Activated naive CD4-positive, alpha-beta T cell treated with anti-CD3 and anti-CD28 coated beads for 36 hours (primary cell): ENCODE measurements at regions not wholly inside any gene's neighbourhood (a gene's known extent, or its start where the extent isn't known, plus 50 kb on each side); places are given as distances from the start of the nearest gene placed in this dataset.
"Not testable (repeated sequence)": the region's sequence is repeated elsewhere in the genome, so short reads cannot be mapped to it uniquely, and the experiment has no call there.

Experiments used
- CTCF ChIA-PET: fragments of 350-600 bp; sonication (Branson Sonifier 250); formaldehyde crosslinking; loops from one replicate; lab custom pipeline; 2021; ENCODE audit warnings: antibody characterized with exemption; lab: Charles Lee
- DNase-seq: peaks from one replicate; pipeline ENCODE4 v3.0.0-alpha.2; 2020
- H3K27ac Mint-ChIP-seq: one replicate; pipeline ENCODE4 v1.8.0; 2021; ENCODE audit warnings: mild to moderate bottlenecking, mixed read lengths
- H3K27me3 Mint-ChIP-seq: one replicate; pipeline ENCODE4 v1.8.0; 2021; ENCODE audit warnings: low read depth, mixed read lengths
- H3K36me3 Mint-ChIP-seq: one replicate; pipeline ENCODE4 v1.8.0; 2021; ENCODE audit warnings: low read depth, mixed read lengths
- H3K4me1 Mint-ChIP-seq: one replicate; pipeline ENCODE4 v1.8.0; 2021; ENCODE audit warnings: low read depth, mixed read lengths
- H3K4me3 Mint-ChIP-seq: one replicate; pipeline ENCODE4 v1.8.0; 2021; ENCODE audit warnings: mild to moderate bottlenecking, moderate library complexity, mixed read lengths
- H3K9me3 Mint-ChIP-seq: one replicate; pipeline ENCODE4 v1.8.0; 2021; ENCODE audit warnings: mixed read lengths
- intact Hi-C: fragments of 100-400 bp; cut with micrococcal nuclease; formaldehyde crosslinking; loops from one replicate; pipeline ENCODE4 v1.15.1; 2023

DNA sequence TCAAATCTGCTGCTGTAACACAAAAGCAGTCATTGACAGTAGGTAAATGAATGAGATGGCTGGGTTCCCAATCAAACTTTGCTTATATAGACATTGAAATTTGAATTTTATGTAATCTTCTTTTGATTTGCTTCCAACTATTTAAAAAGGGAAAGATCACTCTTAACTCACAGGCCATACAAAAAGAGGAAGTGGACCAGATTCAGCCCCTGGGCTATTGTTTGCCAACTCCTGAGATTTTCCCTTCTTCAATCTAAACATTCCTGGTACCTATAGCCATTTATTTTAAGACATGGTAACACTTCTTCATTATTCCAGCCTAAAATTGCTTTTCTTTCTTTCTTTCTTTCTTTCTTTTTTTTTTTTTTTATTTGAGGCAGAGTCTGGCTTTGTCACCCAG is 260.6 kb downstream of the TFAP2A start:
- Mint-ChIP-seq H3K27ac (no peak overlapping the region), H3K36me3 (no peaks in the 10 kb centered on the region), H3K27me3 (peaks cover 5% of the 10 kb centered on the region), H3K9me3 (no peaks in the 10 kb centered on the region), H3K4me1 (no peaks in the 10 kb centered on the region), H3K4me3 (no peak overlapping the region)
- CTCF ChIA-PET = no interaction called here
- intact Hi-C loops = no loop called here
- DNase-seq = no peak

DNA sequence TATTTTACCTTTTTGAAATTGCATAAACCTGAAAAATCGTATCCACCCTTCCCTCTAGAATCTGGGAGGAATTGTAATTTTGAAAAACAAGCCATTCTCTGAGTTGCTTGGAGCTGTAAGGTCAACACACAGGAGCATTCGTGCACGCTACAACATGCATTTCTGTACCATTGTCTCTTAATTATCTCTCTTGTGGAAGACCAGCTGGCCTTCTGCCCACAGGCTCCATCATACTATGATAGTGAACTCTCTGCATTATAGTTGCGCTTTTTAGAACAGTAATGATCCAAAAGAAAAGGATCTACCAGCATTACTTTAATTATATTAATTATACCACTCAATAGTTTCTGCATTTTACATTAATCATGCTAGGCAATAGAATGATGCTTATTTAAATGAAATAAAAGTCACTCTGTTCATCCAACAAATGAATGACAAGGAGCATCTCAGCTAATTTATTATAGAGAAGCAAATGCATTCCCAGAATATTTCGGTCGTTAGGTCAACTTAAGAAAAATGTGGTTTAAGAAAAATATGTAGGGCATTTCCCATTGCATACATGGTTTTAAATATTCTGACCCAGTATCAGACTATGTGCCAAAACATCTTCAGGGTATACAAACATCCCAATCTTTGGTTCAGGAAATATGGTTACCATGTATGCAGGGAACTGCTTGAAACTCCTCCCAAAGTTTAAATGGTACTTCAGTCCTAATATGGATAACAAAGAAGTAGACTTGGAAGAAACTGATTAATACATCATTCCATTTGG is 263.5 kb downstream of the TFAP2A start:
- Mint-ChIP-seq H3K36me3 (no peaks in the 10 kb centered on the region), H3K4me1 (peaks cover 4% of the 10 kb centered on the region), H3K27ac (no peak overlapping the region), H3K27me3 (peaks cover 5% of the 10 kb centered on the region), H3K9me3 (no peaks in the 10 kb centered on the region), H3K4me3 (no peak overlapping the region)
- CTCF ChIA-PET = no interaction called here
- intact Hi-C loops = no loop called here
- DNase-seq = no peak

DNA sequence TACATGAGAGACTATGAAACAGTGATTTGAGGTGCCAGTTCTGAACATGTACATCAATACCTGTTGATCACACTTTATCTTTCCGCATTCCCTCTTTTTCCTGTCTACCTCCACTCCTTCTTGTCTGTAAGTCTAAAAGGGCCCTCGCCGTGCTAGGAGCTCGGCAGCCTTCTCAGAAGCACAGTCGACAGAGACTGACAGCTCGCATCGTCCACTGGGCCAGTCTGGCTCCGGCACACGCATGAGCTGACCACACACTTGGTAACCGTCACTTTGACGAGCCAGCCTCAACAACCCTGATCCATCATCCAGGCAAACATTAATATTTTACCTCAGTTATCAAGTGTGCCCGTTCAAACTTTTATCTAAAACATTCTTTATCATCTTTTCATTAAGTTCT is 265.3 kb downstream of the TFAP2A start:
- Mint-ChIP-seq H3K27me3 (peaks cover 5% of the 10 kb centered on the region), H3K4me1 (peaks cover 4% of the 10 kb centered on the region), H3K36me3 (no peaks in the 10 kb centered on the region), H3K9me3 (no peaks in the 10 kb centered on the region), H3K4me3 (no peak overlapping the region), H3K27ac (no peak overlapping the region)
- CTCF ChIA-PET = interaction anchor here (0.8 kb wide), 1 partner anchor 35 kb away, joined by 3 read pairs; no protein-coding TSS in a partner anchor
- no peak for DNase-seq
- intact Hi-C loops = loop anchor here (10.0 kb wide), 1 partner anchor 275 kb away; no protein-coding TSS in a partner anchor

DNA sequence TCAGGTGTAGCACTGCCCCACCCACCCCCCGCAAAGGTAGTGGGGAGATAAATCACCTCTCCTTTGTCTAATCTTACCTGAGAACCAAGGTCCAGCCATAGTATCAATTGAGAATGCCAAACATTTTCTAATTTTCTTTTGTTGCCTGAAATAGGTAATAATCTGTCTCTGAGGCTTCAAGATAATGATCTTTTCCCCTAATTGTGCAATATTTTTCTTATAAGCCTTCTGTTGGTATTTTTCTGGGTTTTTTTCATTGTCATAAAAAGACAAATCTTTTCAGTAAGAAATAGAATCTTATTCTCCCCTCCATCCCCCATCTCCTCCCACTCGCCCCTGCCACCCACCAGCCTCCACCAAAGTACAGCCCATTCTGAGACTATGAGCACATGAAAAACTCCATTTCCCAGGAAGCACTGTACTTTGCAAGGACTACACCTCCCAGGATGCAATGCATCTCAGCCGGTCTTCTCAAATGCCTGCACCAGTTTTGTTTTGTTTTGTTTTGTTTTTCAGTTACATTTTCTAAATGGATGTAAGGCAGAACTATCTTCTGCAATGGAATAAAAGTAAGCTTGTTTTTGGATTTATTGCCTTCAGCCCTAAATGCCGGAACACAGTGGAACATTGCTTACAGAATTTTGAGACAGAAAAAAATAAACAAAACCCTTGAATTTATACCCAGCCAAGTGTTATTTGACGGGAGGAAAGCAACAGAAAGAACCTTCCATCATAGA is 268.0 kb downstream of the TFAP2A start:
- no peaks in the 10 kb centered on the region for H3K9me3 Mint-ChIP-seq
- CTCF ChIA-PET = interaction anchor here (0.6 kb wide), 1 partner anchor 9 kb away, joined by 3 read pairs; no protein-coding TSS in a partner anchor
- intact Hi-C loops = loop anchor here (10.0 kb wide), 1 partner anchor 278 kb away; no protein-coding TSS in a partner anchor
- H3K27ac Mint-ChIP-seq = no peak overlapping the region
- peak overlapping the region; percentile 48 for H3K4me3 Mint-ChIP-seq
- H3K27me3 Mint-ChIP-seq = peaks cover 7% of the 10 kb centered on the region
- H3K4me1 Mint-ChIP-seq = peaks cover 4% of the 10 kb centered on the region
- no peaks in the 10 kb centered on the region for H3K36me3 Mint-ChIP-seq
- peak; percentile 8 for DNase-seq

DNA sequence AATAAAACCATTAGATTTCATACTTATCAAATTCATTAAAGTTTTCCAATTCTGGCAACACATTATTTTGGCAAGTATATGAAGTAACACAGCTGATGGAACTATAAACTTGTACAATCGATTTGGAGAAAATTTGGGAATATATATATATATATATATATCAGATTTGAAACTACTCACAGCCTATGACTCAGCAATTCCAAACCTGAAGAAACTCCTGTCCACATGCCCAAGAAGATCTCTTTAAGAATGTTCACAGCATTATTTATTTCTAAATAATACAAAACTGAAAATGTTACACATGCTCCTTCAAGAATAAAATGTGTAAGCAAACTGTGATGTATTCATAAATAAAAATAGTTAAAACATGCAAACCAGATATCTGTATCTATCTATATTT is 270.1 kb downstream of the TFAP2A start:
- intact Hi-C loops = loop anchor here (10.0 kb wide), 1 partner anchor 280 kb away; no protein-coding TSS in a partner anchor
- Mint-ChIP-seq H3K9me3 (no peaks in the 10 kb centered on the region), H3K4me1 (peaks cover 4% of the 10 kb centered on the region), H3K27me3 (peaks cover 4% of the 10 kb centered on the region), H3K27ac (no peak overlapping the region), H3K4me3 (no peak overlapping the region), H3K36me3 (no peaks in the 10 kb centered on the region)
- DNase-seq = no peak
- CTCF ChIA-PET = no interaction called here

DNA sequence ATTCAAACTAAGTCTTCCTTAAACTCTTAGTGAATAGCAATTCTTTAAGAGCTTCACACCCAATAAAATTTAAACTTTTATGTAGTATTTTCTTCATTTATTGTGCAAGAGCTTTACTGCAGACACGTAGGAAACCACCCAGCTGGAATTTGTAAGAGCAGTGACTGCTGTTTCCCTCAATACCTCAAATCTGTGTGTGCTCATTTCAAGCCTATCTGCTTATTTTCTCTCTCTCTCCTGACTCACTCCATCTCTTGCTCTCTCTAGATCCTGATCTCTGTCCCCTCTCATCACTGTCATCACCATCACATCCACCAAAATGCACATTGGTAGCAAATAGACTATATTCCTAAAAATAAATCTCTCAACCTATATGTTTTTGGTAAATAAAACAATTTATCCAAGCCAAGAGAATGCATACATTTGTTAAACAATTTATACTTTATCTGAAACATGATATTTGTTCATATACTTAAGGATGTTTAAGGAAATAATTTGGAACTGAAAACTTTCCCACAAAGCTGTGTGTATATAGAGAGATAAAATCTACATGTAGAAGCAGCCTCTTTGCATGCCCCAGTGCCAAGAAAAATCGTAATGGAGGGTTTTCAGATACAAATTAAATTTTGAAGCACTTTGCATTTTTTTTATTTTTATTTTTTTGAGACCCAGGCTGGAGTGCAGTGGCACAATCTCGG is 273.0 kb downstream of the TFAP2A start:
- H3K36me3 Mint-ChIP-seq = no peaks in the 10 kb centered on the region
- CTCF ChIA-PET = no interaction called here
- intact Hi-C loops = loop anchor here (10.0 kb wide), 1 partner anchor 283 kb away; no protein-coding TSS in a partner anchor
- no peak for DNase-seq
- no peak overlapping the region for H3K4me3 Mint-ChIP-seq
- H3K9me3 Mint-ChIP-seq = peaks cover 1% of the 10 kb centered on the region
- no peak overlapping the region for H3K27ac Mint-ChIP-seq
- peaks cover 4% of the 10 kb centered on the region for H3K27me3 Mint-ChIP-seq
- H3K4me1 Mint-ChIP-seq = peaks cover under 1% of the 10 kb centered on the region

DNA sequence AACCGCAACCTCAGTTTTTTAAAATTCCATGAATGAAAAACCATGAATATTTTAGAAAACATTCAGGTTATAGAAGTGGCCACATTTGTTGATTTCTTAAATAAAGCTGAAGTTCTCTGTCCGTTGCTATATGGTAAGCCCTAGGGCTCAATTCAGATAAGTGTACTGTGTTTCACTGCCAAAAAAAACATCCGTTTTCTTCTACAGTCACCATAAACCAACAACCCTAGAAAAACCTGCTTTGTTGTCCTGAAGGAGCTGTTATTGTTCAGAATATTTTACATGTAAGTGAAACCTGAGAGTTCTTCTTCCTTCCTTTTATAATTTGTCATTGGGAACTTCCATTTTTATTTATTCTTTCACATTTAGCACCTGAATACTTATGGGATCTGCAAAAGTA is 274.1 kb downstream of the TFAP2A start:
- no peak for DNase-seq
- Mint-ChIP-seq H3K4me3 (no peak overlapping the region), H3K36me3 (no peaks in the 10 kb centered on the region), H3K27me3 (peaks cover 4% of the 10 kb centered on the region), H3K4me1 (no peaks in the 10 kb centered on the region), H3K9me3 (peaks cover 1% of the 10 kb centered on the region), H3K27ac (no peak overlapping the region)
- intact Hi-C loops = loop anchor here (10.0 kb wide), 1 partner anchor 284 kb away; no protein-coding TSS in a partner anchor
- CTCF ChIA-PET = no interaction called here

DNA sequence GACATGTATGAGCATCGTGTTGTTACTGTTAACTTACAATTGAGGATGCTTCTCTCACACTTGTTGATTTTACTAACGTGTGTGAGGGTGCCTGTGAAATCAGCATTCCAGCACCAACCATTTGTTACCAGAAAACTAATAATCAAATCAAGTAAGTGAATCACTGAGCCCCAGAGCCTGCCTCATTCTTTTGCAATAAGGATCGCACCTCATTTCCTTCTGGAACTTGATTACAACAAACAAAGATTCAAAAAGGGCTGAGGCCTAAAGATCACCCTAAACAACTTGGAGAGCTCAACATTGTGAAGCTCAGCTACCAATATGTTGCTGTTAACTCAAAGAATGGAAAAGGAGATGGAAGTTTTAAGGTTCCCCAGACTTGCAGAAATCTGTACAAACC is 274.7 kb downstream of the TFAP2A start:
- Mint-ChIP-seq H3K4me1 (no peaks in the 10 kb centered on the region), H3K4me3 (no peak overlapping the region), H3K27me3 (peaks cover 4% of the 10 kb centered on the region), H3K9me3 (peaks cover 1% of the 10 kb centered on the region), H3K36me3 (no peaks in the 10 kb centered on the region), H3K27ac (no peak overlapping the region)
- intact Hi-C loops = loop anchor here (10.0 kb wide), 1 partner anchor 285 kb away; no protein-coding TSS in a partner anchor
- CTCF ChIA-PET = interaction anchor here (0.6 kb wide), 1 partner anchor 340 kb away, joined by 3 read pairs; no protein-coding TSS in a partner anchor
- DNase-seq = no peak

DNA sequence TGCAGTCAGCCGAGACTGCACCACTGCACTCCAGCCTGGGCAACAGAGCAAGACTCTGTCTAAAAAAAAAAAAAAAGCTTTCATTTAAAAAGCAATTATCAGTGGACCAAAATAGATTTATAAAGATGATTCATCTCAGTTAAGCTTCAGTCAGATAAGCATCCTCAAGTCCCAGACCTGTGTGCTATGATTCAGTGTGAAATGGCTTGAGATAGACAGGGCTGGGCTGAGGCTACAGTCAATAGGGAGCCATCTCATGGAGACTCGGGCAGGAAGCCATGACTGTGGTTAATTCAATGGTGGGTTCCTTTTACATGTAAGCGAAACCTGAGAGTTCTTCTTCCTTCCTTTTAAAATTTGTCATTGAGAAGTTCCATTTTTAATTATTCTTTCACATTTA is 276.0 kb downstream of the TFAP2A start:
- no peak overlapping the region for H3K4me3 Mint-ChIP-seq
- H3K4me1 Mint-ChIP-seq = no peaks in the 10 kb centered on the region
- DNase-seq = no peak
- CTCF ChIA-PET = no interaction called here
- H3K9me3 Mint-ChIP-seq = peaks cover 1% of the 10 kb centered on the region
- H3K36me3 Mint-ChIP-seq = no peaks in the 10 kb centered on the region
- intact Hi-C loops = no loop called here
- H3K27ac Mint-ChIP-seq = no peak overlapping the region
- H3K27me3 Mint-ChIP-seq = peaks cover 4% of the 10 kb centered on the region

DNA sequence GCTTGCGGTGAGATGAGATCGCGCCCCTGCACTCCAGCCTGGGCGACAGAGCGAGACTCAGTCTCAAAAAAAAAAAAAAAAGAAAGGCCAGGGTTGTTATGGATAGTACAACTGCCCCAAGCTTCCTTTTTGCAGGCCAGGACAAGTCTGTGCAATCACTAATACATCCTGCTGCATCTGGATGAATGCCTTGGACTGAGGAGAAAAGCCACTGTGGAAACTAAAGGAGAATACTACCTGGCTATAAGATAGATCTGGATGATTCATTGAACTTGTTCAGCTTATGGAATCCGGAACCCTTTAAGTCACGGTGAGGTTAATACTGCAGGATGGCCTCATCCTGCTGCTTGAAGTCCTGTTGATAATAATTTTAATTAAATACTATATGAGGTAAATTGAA is 278.2 kb downstream of the TFAP2A start:
- intact Hi-C loops = no loop called here
- peaks cover 1% of the 10 kb centered on the region for H3K9me3 Mint-ChIP-seq
- no peak overlapping the region for H3K4me3 Mint-ChIP-seq
- CTCF ChIA-PET = no interaction called here
- DNase-seq = no peak
- no peaks in the 10 kb centered on the region for H3K4me1 Mint-ChIP-seq
- no peak overlapping the region for H3K27ac Mint-ChIP-seq
- no peaks in the 10 kb centered on the region for H3K36me3 Mint-ChIP-seq
- H3K27me3 Mint-ChIP-seq = no peaks in the 10 kb centered on the region

DNA sequence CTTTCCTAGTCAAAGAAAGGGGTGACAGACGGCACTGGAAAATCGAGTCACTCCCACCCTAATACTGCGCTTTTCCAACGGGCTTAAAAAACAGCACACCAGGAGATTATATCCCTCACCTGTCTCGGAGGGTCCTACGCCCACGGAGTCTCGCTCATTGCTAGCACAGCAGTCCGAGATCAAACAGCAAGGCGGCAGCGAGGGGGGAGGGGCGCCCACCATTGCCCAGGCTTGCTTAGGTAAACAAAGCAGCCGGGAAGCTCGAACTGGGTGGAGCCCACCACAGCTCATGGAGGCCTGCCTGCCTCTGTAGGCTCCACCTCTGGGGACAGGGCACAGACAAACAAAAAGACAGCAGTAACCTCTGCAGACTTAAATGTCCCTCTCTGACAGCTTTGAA is 280.7 kb downstream of the TFAP2A start:
- DNase-seq, CTCF ChIA-PET, H3K4me1 Mint-ChIP-seq, H3K9me3 Mint-ChIP-seq, intact Hi-C loops, H3K27me3 Mint-ChIP-seq, H3K36me3 Mint-ChIP-seq, H3K27ac Mint-ChIP-seq, H3K4me3 Mint-ChIP-seq: not testable (repeated sequence)

DNA sequence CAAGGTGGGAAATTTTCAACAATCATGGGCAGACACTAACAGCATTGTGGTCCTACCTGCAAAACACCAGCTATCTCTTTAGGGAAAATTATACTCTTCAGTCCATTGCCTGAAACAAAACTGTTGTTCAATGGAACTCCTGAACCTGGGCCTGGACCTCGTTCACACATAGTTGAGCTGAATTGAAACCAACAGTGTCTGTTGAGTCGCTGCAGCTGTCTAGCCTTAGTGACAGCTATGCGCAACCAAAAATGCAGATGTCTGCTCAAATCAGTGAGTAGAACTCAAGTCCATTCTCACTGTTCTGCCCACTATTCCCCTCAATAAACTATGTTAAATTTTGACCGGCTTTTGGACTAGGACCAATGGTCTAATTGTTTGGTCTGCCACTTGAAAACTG is 286.2 kb downstream of the TFAP2A start:
- no peak overlapping the region for H3K4me3 Mint-ChIP-seq
- no peaks in the 10 kb centered on the region for H3K4me1 Mint-ChIP-seq
- H3K36me3 Mint-ChIP-seq = no peaks in the 10 kb centered on the region
- intact Hi-C loops = no loop called here
- DNase-seq = no peak
- H3K27me3 Mint-ChIP-seq = no peaks in the 10 kb centered on the region
- CTCF ChIA-PET = no interaction called here
- H3K9me3 Mint-ChIP-seq = peaks cover 3% of the 10 kb centered on the region
- H3K27ac Mint-ChIP-seq = no peak overlapping the region
